ENCODE measurements at regions not wholly inside any gene's neighbourhood (a gene's known extent, or its start where the extent isn't known, plus 50 kb on each side); places are given as distances from the start of the nearest gene placed in this dataset.
"Not testable (repeated sequence)": the region's sequence is repeated elsewhere in the genome, so short reads cannot be mapped to it uniquely, and the experiment has no call there.

DNA sequence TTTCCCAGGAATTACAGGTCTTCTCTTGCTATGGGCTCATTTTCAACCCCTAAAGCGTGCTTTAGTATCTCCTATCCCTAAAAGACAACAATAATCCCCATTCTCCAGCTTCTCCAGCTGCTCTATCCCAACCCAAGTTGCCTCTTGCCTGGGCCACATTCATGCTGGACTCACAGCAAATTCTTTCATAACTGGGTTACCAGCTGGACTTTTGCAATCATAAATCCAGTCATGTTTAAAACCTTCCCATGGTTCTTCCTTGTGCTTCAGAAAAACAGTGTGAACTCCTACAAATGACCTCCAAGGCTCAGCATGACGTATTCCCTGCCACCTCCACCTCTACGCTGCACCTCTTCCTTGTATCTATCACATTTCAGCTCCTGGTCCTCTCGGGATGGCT, 346.9 kb downstream of the GADD45G start:
- Mint-ChIP-seq H3K4me1 (ENCODE audit: unreplicated experiment) (peaks cover 3% of the 10 kb centered on the region), H3K9me3 (ENCODE audit: unreplicated experiment) (no peaks in the 10 kb centered on the region), H3K36me3 (ENCODE audit: unreplicated experiment) (no peaks in the 10 kb centered on the region), H3K27ac (ENCODE audit: unreplicated experiment) (no peak overlapping the region), H3K27me3 (ENCODE audit: unreplicated experiment) (no peaks in the 10 kb centered on the region), H3K4me3 (ENCODE audit: unreplicated experiment) (no peak overlapping the region)
- no peak for DNase-seq (ENCODE audit: extremely low spot score, unreplicated experiment)
- TF ChIP-seq, protein P1, sequence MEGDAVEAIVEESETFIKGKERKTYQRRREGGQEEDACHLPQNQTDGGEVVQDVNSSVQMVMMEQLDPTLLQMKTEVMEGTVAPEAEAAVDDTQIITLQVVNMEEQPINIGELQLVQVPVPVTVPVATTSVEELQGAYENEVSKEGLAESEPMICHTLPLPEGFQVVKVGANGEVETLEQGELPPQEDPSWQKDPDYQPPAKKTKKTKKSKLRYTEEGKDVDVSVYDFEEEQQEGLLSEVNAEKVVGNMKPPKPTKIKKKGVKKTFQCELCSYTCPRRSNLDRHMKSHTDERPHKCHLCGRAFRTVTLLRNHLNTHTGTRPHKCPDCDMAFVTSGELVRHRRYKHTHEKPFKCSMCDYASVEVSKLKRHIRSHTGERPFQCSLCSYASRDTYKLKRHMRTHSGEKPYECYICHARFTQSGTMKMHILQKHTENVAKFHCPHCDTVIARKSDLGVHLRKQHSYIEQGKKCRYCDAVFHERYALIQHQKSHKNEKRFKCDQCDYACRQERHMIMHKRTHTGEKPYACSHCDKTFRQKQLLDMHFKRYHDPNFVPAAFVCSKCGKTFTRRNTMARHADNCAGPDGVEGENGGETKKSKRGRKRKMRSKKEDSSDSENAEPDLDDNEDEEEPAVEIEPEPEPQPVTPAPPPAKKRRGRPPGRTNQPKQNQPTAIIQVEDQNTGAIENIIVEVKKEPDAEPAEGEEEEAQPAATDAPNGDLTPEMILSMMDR (IDR thresholded peaks at IDR 0.05) = no peak

DNA sequence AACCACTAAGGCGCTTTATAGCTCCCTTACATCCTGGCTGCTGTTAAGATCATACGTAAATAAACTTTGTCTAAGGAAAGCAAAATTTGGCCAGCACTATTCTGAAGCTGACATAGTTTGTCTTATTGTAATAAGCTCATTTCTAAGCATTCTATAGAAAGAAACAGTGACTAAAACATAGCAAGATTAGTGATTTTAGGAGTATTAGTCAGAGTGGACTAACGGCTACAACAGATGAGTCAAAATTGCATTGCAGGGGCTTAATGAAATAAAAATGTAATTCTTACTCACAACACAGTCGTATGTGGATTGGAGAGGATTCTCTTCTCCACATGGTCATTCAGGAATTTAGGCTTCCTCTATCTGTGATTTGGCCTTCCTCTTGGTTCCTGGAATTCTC, 347.6 kb downstream of the GADD45G start:
- Mint-ChIP-seq H3K36me3 (ENCODE audit: unreplicated experiment) (no peaks in the 10 kb centered on the region), H3K27ac (ENCODE audit: unreplicated experiment) (no peak overlapping the region), H3K4me3 (ENCODE audit: unreplicated experiment) (no peak overlapping the region), H3K9me3 (ENCODE audit: unreplicated experiment) (no peaks in the 10 kb centered on the region), H3K4me1 (ENCODE audit: unreplicated experiment) (peaks cover 3% of the 10 kb centered on the region), H3K27me3 (ENCODE audit: unreplicated experiment) (no peaks in the 10 kb centered on the region)
- DNase-seq (ENCODE audit: extremely low spot score, unreplicated experiment) = no peak
- TF ChIP-seq, protein P1 (IDR thresholded peaks at IDR 0.05) = no peak

DNA sequence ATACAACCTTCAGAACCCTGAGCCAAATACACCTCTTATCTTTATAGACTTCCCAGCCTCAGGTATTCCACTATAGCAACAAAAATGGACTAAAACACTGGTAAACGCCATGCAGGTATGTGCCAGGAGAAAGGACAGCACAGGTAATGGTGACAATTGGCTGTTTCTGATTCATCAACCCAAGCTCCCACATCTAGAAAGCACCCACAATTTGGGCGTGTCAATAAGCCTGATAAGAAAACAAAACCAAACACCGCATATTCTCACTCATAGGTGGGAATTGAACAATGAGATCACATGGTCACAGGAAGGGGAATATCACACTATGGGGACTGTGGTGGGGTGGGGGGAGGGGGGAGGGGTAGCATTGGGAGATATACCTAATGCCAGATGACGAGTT, 348.5 kb downstream of the GADD45G start:
- not testable (repeated sequence) for H3K9me3 Mint-ChIP-seq (ENCODE audit: unreplicated experiment); H3K27me3 Mint-ChIP-seq (ENCODE audit: unreplicated experiment); H3K4me1 Mint-ChIP-seq (ENCODE audit: unreplicated experiment)

DNA sequence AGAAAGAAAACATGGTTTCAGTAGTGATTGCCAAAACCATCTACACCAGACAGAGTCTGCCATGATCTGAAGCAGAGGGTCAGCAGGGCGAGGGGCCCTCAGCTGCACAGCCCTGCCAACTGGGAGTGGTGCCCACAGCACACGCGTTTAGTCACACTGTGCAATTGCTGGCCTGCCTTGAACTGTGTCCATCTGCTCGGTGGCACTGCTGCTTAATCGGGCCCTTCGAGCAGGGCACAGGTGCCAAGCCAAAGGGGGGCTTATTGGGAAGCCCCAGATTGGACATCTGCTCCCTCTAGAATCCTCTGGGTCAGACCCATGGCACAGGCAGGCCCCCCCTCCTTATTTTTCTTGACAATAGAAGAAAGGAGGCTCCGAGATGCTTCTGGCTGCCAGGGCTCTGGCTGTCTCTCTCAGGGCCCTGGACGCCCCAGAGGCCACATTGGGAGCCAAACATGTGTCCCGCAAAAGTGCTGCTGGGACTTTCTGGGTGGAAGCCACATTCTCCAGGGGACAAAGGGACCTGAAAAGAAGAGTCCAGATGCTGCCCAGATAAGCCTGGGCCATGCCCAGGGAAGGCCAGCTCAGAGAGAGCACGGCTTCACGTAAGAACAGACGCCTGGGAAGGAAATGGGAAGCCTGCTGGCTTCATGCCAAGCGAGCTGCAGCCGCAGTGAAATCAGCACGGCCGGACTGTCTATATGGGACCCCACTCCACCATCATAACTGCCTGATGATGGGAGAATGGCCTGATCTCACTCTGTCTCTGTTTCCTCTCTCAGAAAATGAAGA, 349.2 kb downstream of the GADD45G start:
- no peak for DNase-seq (ENCODE audit: extremely low spot score, unreplicated experiment)
- TF ChIP-seq, protein P1 (IDR thresholded peaks at IDR 0.05) = no peak
- H3K4me3 Mint-ChIP-seq (ENCODE audit: unreplicated experiment) = no peak overlapping the region
- no peaks in the 10 kb centered on the region for H3K36me3 Mint-ChIP-seq (ENCODE audit: unreplicated experiment)
- H3K9me3 Mint-ChIP-seq (ENCODE audit: unreplicated experiment) = no peaks in the 10 kb centered on the region
- H3K4me1 Mint-ChIP-seq (ENCODE audit: unreplicated experiment) = peaks cover 3% of the 10 kb centered on the region
- H3K27ac Mint-ChIP-seq (ENCODE audit: unreplicated experiment) = no peak overlapping the region
- no peaks in the 10 kb centered on the region for H3K27me3 Mint-ChIP-seq (ENCODE audit: unreplicated experiment)

More for the DNA sequence above, 348.5 kb downstream of the GADD45G start:
- not testable (repeated sequence) for H3K4me3 Mint-ChIP-seq (ENCODE audit: unreplicated experiment); DNase-seq (ENCODE audit: extremely low spot score, unreplicated experiment); H3K36me3 Mint-ChIP-seq (ENCODE audit: unreplicated experiment); H3K27ac Mint-ChIP-seq (ENCODE audit: unreplicated experiment)

DNA sequence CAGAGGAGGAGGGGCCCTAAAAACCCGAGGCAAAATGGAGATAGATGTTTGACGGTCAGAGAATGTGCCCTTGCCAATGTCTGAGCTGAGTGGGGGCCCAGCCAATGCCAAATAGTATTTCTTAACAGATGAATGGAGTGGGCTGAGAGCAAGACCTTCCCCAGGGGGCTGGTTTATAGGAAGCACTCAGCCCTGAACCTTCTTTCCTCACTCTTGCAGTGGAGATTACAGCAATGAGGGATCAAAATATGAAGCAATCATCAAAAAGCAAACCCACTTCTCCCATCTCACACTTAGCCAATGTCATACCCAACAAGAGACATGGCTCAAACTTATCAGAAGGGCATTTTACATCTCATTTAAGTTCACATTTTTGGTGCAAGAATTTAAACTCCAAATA, 350.3 kb downstream of the GADD45G start:
- Mint-ChIP-seq H3K4me3 (ENCODE audit: unreplicated experiment) (no peak overlapping the region), H3K9me3 (ENCODE audit: unreplicated experiment) (no peaks in the 10 kb centered on the region), H3K27ac (ENCODE audit: unreplicated experiment) (no peak overlapping the region), H3K27me3 (ENCODE audit: unreplicated experiment) (no peaks in the 10 kb centered on the region), H3K36me3 (ENCODE audit: unreplicated experiment) (no peaks in the 10 kb centered on the region), H3K4me1 (ENCODE audit: unreplicated experiment) (peaks cover 3% of the 10 kb centered on the region)
- TF ChIP-seq, protein P1 (IDR thresholded peaks at IDR 0.05) = no peak
- DNase-seq (ENCODE audit: extremely low spot score, unreplicated experiment) = no peak
